ENCODE measurements at regions not wholly inside any gene's neighbourhood (a gene's known extent, or its start where the extent isn't known, plus 50 kb on each side); places are given as distances from the start of the nearest gene placed in this dataset.

GRCh38 chr21:38751379-38752050, 54.2 kb upstream of the ETS2 start:
- DNase-seq (ENCODE audit: unreplicated experiment): no peak
- peaks cover 31% of the 10 kb centered on the region for H3K4me1 Mint-ChIP-seq (ENCODE audit: insufficient read depth, unreplicated experiment)
- CTCF ChIA-PET: interaction anchor here (0.5 to 1.2 kb wide), 4 partner anchors 17 to 249 kb away, joined by 3 to 6 read pairs (median 4); no protein-coding TSS in a partner anchor
- POLR2A ChIA-PET: interaction anchor here (0.7 to 5.9 kb wide), 3 partner anchors 19 to 57 kb away, joined by 4 to 132 read pairs (median 5); partner anchors contain the start of gene ETS2
- H3K36me3 Mint-ChIP-seq (ENCODE audit: insufficient read depth, unreplicated experiment): no peaks in the 10 kb centered on the region
- no peak overlapping the region for H3K27ac Mint-ChIP-seq (ENCODE audit: low read depth, unreplicated experiment)
- no peak overlapping the region for H3K4me3 Mint-ChIP-seq (ENCODE audit: unreplicated experiment)
- intact Hi-C loops (cut with micrococcal nuclease): no loop called here
- H3K9me3 Mint-ChIP-seq (ENCODE audit: unreplicated experiment): no peaks in the 10 kb centered on the region
- TF ChIP-seq, protein P1, sequence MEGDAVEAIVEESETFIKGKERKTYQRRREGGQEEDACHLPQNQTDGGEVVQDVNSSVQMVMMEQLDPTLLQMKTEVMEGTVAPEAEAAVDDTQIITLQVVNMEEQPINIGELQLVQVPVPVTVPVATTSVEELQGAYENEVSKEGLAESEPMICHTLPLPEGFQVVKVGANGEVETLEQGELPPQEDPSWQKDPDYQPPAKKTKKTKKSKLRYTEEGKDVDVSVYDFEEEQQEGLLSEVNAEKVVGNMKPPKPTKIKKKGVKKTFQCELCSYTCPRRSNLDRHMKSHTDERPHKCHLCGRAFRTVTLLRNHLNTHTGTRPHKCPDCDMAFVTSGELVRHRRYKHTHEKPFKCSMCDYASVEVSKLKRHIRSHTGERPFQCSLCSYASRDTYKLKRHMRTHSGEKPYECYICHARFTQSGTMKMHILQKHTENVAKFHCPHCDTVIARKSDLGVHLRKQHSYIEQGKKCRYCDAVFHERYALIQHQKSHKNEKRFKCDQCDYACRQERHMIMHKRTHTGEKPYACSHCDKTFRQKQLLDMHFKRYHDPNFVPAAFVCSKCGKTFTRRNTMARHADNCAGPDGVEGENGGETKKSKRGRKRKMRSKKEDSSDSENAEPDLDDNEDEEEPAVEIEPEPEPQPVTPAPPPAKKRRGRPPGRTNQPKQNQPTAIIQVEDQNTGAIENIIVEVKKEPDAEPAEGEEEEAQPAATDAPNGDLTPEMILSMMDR (IDR thresholded peaks at IDR 0.05; ENCODE audit: unreplicated experiment): no peak
- no TSS peak for BruUV-seq (replicated peaks)
- H3K27me3 Mint-ChIP-seq (ENCODE audit: insufficient read depth, unreplicated experiment): no peaks in the 10 kb centered on the region

- ChIA-PET CTCF (interaction anchor here (0.5 to 0.7 kb wide), 2 partner anchors 16 to 249 kb away, joined by 3 to 6 read pairs; no protein-coding TSS in a partner anchor), POLR2A (interaction anchor here (0.7 to 5.9 kb wide), 3 partner anchors 16 to 56 kb away, joined by 4 to 132 read pairs (median 7); partner anchors contain the start of gene ETS2)
- DNase-seq (ENCODE audit: unreplicated experiment): no peak
- no peaks in the 10 kb centered on the region for H3K9me3 Mint-ChIP-seq (ENCODE audit: unreplicated experiment)
- intact Hi-C loops (cut with micrococcal nuclease): no loop called here
- TF ChIP-seq, protein P1 (IDR thresholded peaks at IDR 0.05; ENCODE audit: unreplicated experiment): no peak
- no peaks in the 10 kb centered on the region for H3K27me3 Mint-ChIP-seq (ENCODE audit: insufficient read depth, unreplicated experiment)
- H3K27ac Mint-ChIP-seq (ENCODE audit: low read depth, unreplicated experiment): peak overlapping the region; percentile 81
- H3K36me3 Mint-ChIP-seq (ENCODE audit: insufficient read depth, unreplicated experiment): no peaks in the 10 kb centered on the region
- H3K4me3 Mint-ChIP-seq (ENCODE audit: unreplicated experiment): no peak overlapping the region
- BruUV-seq (replicated peaks): no TSS peak
- peaks cover 31% of the 10 kb centered on the region for H3K4me1 Mint-ChIP-seq (ENCODE audit: insufficient read depth, unreplicated experiment)
Measured at GRCh38 chr21:38752051-38752505, 53.7 kb upstream of the ETS2 start.

DNA sequence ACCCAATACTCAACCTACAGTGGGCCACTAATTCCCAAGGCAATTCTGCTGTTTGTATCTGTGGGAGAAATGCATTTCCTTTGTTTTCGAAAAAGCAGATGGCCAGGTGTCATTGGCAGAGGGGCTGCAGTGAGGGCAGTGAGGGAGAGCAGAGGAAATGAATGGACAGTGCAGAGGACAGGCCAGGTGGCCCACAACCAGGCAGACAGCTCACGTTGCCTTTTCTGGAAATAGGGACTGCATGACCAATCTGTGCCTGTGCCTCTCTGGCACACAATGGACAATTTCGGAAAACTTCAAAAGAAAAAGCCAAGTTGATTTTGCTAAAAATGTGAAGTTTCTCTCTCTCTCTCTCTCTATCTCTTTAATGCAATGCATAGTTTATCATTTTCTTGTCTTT, 52.6 kb upstream of the ETS2 start:
- intact Hi-C loops (cut with micrococcal nuclease): no loop called here
- peak; percentile 34 for DNase-seq (ENCODE audit: unreplicated experiment)
- peaks cover 31% of the 10 kb centered on the region for H3K4me1 Mint-ChIP-seq (ENCODE audit: insufficient read depth, unreplicated experiment)
- H3K4me3 Mint-ChIP-seq (ENCODE audit: unreplicated experiment): no peak overlapping the region
- POLR2A ChIA-PET: interaction anchor here (0.6 to 5.9 kb wide), 21 partner anchors 11 to 383 kb away, joined by 3 to 132 read pairs (median 5); partner anchors contain the start of gene ETS2
- no peaks in the 10 kb centered on the region for H3K27me3 Mint-ChIP-seq (ENCODE audit: insufficient read depth, unreplicated experiment)
- no peaks in the 10 kb centered on the region for H3K36me3 Mint-ChIP-seq (ENCODE audit: insufficient read depth, unreplicated experiment)
- no TSS peak for BruUV-seq (replicated peaks)
- CTCF ChIA-PET: interaction anchor here (0.6 to 1.8 kb wide), 3 partner anchors 33 to 248 kb away, joined by 3 to 4 read pairs (median 4); no protein-coding TSS in a partner anchor
- TF ChIP-seq, protein P1 (IDR thresholded peaks at IDR 0.05; ENCODE audit: unreplicated experiment): no peak
- no peaks in the 10 kb centered on the region for H3K9me3 Mint-ChIP-seq (ENCODE audit: unreplicated experiment)
- peak overlapping the region; percentile 81 for H3K27ac Mint-ChIP-seq (ENCODE audit: low read depth, unreplicated experiment)

GRCh38 chr21:38753557-38753971, 52.2 kb upstream of the ETS2 start:
- DNase-seq (ENCODE audit: unreplicated experiment): peak; percentile 33
- H3K36me3 Mint-ChIP-seq (ENCODE audit: insufficient read depth, unreplicated experiment): no peaks in the 10 kb centered on the region
- POLR2A ChIA-PET: interaction anchor here (0.6 to 5.9 kb wide), 25 partner anchors 12 to 383 kb away, joined by 3 to 132 read pairs (median 4); partner anchors contain the start of gene ETS2

More at GRCh38 chr21:38753557-38753971, 52.2 kb upstream of the ETS2 start:
- TF ChIP-seq, protein P1 (IDR thresholded peaks at IDR 0.05; ENCODE audit: unreplicated experiment): no peak
- Mint-ChIP-seq H3K4me3 (ENCODE audit: unreplicated experiment) (no peak overlapping the region), H3K4me1 (ENCODE audit: insufficient read depth, unreplicated experiment) (peaks cover 31% of the 10 kb centered on the region), H3K27me3 (ENCODE audit: insufficient read depth, unreplicated experiment) (no peaks in the 10 kb centered on the region), H3K27ac (ENCODE audit: low read depth, unreplicated experiment) (peak overlapping the region; percentile 81), H3K9me3 (ENCODE audit: unreplicated experiment) (no peaks in the 10 kb centered on the region)
- intact Hi-C loops (cut with micrococcal nuclease): no loop called here
- no TSS peak for BruUV-seq (replicated peaks)
- CTCF ChIA-PET: interaction anchor here (0.6 to 1.8 kb wide), 3 partner anchors 32 to 248 kb away, joined by 3 to 4 read pairs (median 4); no protein-coding TSS in a partner anchor

All from MCF 10A (cell line).